ENCODE measurements at regions not wholly inside any gene's neighbourhood (a gene's known extent, or its start where the extent isn't known, plus 50 kb on each side); places are given as distances from the start of the nearest gene placed in this dataset.

DNA sequence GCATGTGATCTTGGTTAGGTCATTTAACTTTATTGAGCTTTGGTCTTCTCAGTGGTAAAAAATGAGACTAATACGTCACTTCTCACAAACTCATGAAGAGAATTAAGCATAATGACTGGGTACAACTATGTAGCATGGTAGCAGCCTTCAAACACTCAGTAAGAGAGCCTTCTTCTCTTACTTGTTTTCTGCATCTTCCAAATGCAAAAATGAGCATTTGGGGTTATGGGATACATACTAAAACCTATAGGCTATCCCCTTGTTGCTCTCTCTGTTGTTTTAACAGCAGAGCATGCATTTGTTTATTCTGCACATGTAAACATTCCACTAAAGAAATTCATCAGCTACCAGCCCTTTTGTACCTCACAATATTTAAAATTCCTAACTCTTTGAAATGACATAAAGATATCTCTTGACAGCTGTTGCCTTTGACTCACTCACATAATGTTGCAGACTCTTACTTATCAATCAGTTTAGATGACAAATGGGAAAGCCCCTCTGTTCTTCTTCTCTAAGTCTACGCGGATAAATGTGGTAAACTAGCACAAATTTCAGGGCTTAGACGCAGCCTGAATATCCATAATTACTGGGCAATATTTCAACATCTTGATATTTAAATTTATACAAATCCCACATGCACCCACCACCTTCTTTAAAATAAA, 327.3 kb upstream of the SATB1 start:
- no TSS peak for BruUV-seq (replicated peaks)
- POLR2A ChIA-PET, result interaction anchor here (0.6 to 1.0 kb wide), 3 partner anchors 15 to 58 kb away, joined by 3 read pairs; no protein-coding TSS in a partner anchor
- H3K27ac ChIP-seq (ENCODE audit: low read depth, low read length, poor library complexity, severe bottlenecking), result peak overlapping the region; percentile 91

DNA sequence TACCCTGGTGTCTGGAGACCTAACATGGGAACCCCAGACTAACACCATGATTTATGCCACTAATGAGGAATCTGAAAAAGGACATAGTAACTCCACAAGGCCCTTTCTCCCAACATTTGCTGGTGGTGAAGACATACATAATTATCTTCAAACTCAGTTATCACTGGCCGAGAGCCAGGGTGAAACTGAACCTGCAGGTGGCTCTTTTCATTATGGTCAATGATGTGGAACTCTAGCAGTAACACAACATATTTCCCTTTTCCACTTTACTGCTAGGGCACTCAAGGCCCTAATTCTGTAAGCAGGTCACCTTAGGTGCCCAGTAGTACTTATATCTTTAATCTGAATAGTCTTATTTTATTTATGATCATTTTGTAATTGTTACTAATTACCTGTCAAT, 326.4 kb upstream of the SATB1 start:
- Histone ChIP-seq H4K20me1 (ENCODE audit: insufficient read depth, low read length) (no peaks in the 10 kb centered on the region), H3K4me3 (ENCODE audit: low read depth, low read length, poor library complexity, severe bottlenecking) (peak overlapping the region; percentile 45), H3K4me2 (ENCODE audit: low read length) (peak overlapping the region; percentile 78), H3K79me2 (ENCODE audit: insufficient read depth, low read depth, low read length) (no peaks in the 10 kb centered on the region), H3K4me1 (ENCODE audit: insufficient read depth, low read length, poor library complexity, severe bottlenecking) (peaks cover 72% of the 10 kb centered on the region), H3K9me2 (ENCODE audit: insufficient read depth, low read length) (no peaks in the 10 kb centered on the region), H3K9me3 (ENCODE audit: low read length) (no peaks in the 10 kb centered on the region), H2AFZ (ENCODE audit: low read length) (peak overlapping the region; percentile 23; the same call in 1 of the 2 replicates), H3K36me3 (ENCODE audit: insufficient read depth, low read length) (no peaks in the 10 kb centered on the region; the same call in 1 of the 2 replicates), H3K27ac (ENCODE audit: low read depth, low read length, poor library complexity, severe bottlenecking) (peak overlapping the region; percentile 91)
- no peak for TF ChIP-seq EZH2phosphoT487 (IDR thresholded peaks at IDR 0.05; ENCODE audit: borderline replicate concordance, low read depth, low read length)
- TF ChIP-seq, protein P1, sequence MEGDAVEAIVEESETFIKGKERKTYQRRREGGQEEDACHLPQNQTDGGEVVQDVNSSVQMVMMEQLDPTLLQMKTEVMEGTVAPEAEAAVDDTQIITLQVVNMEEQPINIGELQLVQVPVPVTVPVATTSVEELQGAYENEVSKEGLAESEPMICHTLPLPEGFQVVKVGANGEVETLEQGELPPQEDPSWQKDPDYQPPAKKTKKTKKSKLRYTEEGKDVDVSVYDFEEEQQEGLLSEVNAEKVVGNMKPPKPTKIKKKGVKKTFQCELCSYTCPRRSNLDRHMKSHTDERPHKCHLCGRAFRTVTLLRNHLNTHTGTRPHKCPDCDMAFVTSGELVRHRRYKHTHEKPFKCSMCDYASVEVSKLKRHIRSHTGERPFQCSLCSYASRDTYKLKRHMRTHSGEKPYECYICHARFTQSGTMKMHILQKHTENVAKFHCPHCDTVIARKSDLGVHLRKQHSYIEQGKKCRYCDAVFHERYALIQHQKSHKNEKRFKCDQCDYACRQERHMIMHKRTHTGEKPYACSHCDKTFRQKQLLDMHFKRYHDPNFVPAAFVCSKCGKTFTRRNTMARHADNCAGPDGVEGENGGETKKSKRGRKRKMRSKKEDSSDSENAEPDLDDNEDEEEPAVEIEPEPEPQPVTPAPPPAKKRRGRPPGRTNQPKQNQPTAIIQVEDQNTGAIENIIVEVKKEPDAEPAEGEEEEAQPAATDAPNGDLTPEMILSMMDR (conservative IDR thresholded peaks at IDR 0.05; ENCODE audit: low read length), result no peak
- peak; percentile 91 for DNase-seq (ENCODE audit: low spot score)
- CTCF ChIA-PET (ENCODE audit: unreplicated experiment), result no interaction called here
- POLR2A ChIA-PET, result interaction anchor here (1.0 kb wide), 2 partner anchors 14 to 57 kb away, joined by 3 read pairs; no protein-coding TSS in a partner anchor
- no TSS peak for BruUV-seq (replicated peaks)
- intact Hi-C loops (cut with micrococcal nuclease; ENCODE audit: unreplicated experiment), result loop anchor here (10.0 kb wide), 1 partner anchor 627 kb away; no protein-coding TSS in a partner anchor

More for the DNA sequence above, 327.3 kb upstream of the SATB1 start:
- no peaks in the 10 kb centered on the region; the same call in 1 of the 2 replicates for H3K36me3 ChIP-seq (ENCODE audit: insufficient read depth, low read length)
- no peaks in the 10 kb centered on the region for H3K9me3 ChIP-seq (ENCODE audit: low read length)
- TF ChIP-seq, protein P1 (conservative IDR thresholded peaks at IDR 0.05; ENCODE audit: low read length), result no peak
- TF ChIP-seq EZH2phosphoT487 (IDR thresholded peaks at IDR 0.05; ENCODE audit: borderline replicate concordance, low read depth, low read length), result no peak
- peak overlapping the region; percentile 53 for H3K4me2 ChIP-seq (ENCODE audit: low read length)
- H4K20me1 ChIP-seq (ENCODE audit: insufficient read depth, low read length), result no peaks in the 10 kb centered on the region
- peaks cover 63% of the 10 kb centered on the region for H3K4me1 ChIP-seq (ENCODE audit: insufficient read depth, low read length, poor library complexity, severe bottlenecking)
- DNase-seq (ENCODE audit: low spot score), result no peak
- H3K9me2 ChIP-seq (ENCODE audit: insufficient read depth, low read length), result no peaks in the 10 kb centered on the region
- H3K4me3 ChIP-seq (ENCODE audit: low read depth, low read length, poor library complexity, severe bottlenecking), result no peak overlapping the region
- intact Hi-C loops (cut with micrococcal nuclease; ENCODE audit: unreplicated experiment), result loop anchor here (10.0 kb wide), 1 partner anchor 628 kb away; no protein-coding TSS in a partner anchor
- CTCF ChIA-PET (ENCODE audit: unreplicated experiment), result no interaction called here
- peak overlapping the region; percentile 42; the same call in 1 of the 2 replicates for H2AFZ ChIP-seq (ENCODE audit: low read length)
- H3K79me2 ChIP-seq (ENCODE audit: insufficient read depth, low read depth, low read length), result no peaks in the 10 kb centered on the region

Data from OCI-LY7 (cell line).